Right lobe of liver (tissue), 6 donors: ENCODE measurements at regions not wholly inside any gene's neighbourhood (a gene's known extent, or its start where the extent isn't known, plus 50 kb on each side); places are given as distances from the start of the nearest gene placed in this dataset.
A peak's percentile ranks its signal among the peaks of the same experiment; 100 is the strongest.

Experiments
- ATAC-seq, 4 donors: fragments of 200-7000 bp; cut with Tn5 transposase; one replicate each; pipeline ENCODE4 v1.9.1; 2020; ENCODE audit warnings: mild to moderate bottlenecking in 4 of 4, moderate library complexity in 4 of 4
- DNase-seq, 3 donors: peaks; one replicate each; pipeline ENCODE4 v3.0.0-alpha.2; 2020
- H3K27ac ChIP-seq, 3 donors: fragments of 200-600 bp; one replicate each; pipeline ENCODE4 v1.8.0; 2022
- H3K27me3 ChIP-seq, 2 donors: fragments of 200-600 bp; one replicate each; pipeline ENCODE4 v1.8.0; 2022
- H3K36me3 ChIP-seq, 4 donors: fragments of 200-600 bp; sonication (generic) in 1 of 4; one replicate each; pipeline versions ENCODE4 v1.5.1 to v1.8.0; 2017 to 2022; ENCODE audit warnings: control low read depth in 1 of 4
- H3K4me1 ChIP-seq, 4 donors: fragments of 200-600 bp; sonication (generic) in 1 of 4; one replicate each; pipeline versions ENCODE4 v1.5.1 to v1.8.0; 2017 to 2022; ENCODE audit warnings: control low read depth in 1 of 4
- H3K4me3 ChIP-seq, 3 donors: fragments of 200-600 bp; one replicate each; pipeline ENCODE4 v1.8.0; 2022
- H3K9me3 ChIP-seq, 4 donors: fragments of 200-600 bp; sonication (generic) in 1 of 4; one replicate each; pipeline versions ENCODE4 v1.5.1 to v1.8.0; 2017 to 2022; ENCODE audit warnings: control low read depth in 1 of 4
- CTCF ChIP-seq, 4 donors: fragments of 200-600 bp in 3 of 4; fragments of 450-650 bp in 1 of 4; IDR thresholded peaks; one replicate each; pipeline versions ENCODE4 v1.5.1 to v1.8.0; 2016 to 2022; ENCODE audit warnings: antibody characterized with exemption in 4 of 4, mild to moderate bottlenecking in 2 of 4
- POLR2A ChIP-seq: fragments of 450-650 bp; IDR thresholded peaks from one replicate; pipeline ENCODE4 v1.6.1; 2017; ENCODE audit warnings: antibody characterized with exemption, mild to moderate bottlenecking
- WGBS: methylation state at CpG from one replicate; pipeline ENCODE4 v1.1.6; 2018; ENCODE audit warnings: low coverage, low lambda C conversion rate; ENCODE audit not compliant: insufficient coverage; ENCODE audit errors: missing lambda C conversion rate; 5-methylcytosine and 5-hydroxymethylcytosine counted together
- intact Hi-C, 2 donors: fragments of 100-400 bp; cut with DNase I; formaldehyde crosslinking; loops; one replicate each; pipeline versions ENCODE4 v1.11.2 to v1.14.1; 2022
- donor health status: DM: no; HTN: yes; CAD: no.
- donor health status: DM: no; HTN: no; CAD: no.
- donor health status: DM: no; HTN: no; CAD: no.
- donor health status: DM: no; HTN: yes; CAD: no.
- donor health status: DM: no; HTN: yes; CAD: no.

- intact Hi-C loops: no loop called here
- DNase-seq (peak in 1 of 3 donors; percentile 12), ATAC-seq (no peak)
- Histone ChIP-seq H3K27me3 (no peaks in the 10 kb centered on the region), H3K4me1 (no peaks in the 10 kb centered on the region), H3K4me3 (no peak overlapping the region), H3K27ac (no peak overlapping the region), H3K36me3 (no peaks in the 10 kb centered on the region), H3K9me3 (no peaks in the 10 kb centered on the region)
- 50% methylated on average over 2 of the region's 6 CpGs for WGBS
- TF ChIP-seq POLR2A: no peak
- TF ChIP-seq CTCF (IDR thresholded peaks at IDR 0.05): no peak
Observed at GRCh38 chr5:2901096-2901495, 149.6 kb upstream of the IRX2 start.

GRCh38 chr5:2900360-2900759 is 148.9 kb upstream of the IRX2 start:
- TF ChIP-seq POLR2A: no peak
- TF ChIP-seq CTCF (IDR thresholded peaks at IDR 0.05): no peak
- Histone ChIP-seq H3K4me1 (no peaks in the 10 kb centered on the region), H3K9me3 (no peaks in the 10 kb centered on the region), H3K4me3 (no peak overlapping the region), H3K27me3 (no peaks in the 10 kb centered on the region), H3K36me3 (no peaks in the 10 kb centered on the region), H3K27ac (no peak overlapping the region)
- ATAC-seq: no peak
- intact Hi-C loops: no loop called here
- peak in 1 of 3 donors; percentile 7 for DNase-seq

GRCh38 chr5:2899311-2899710 is 147.8 kb upstream of the IRX2 start:
- H3K27ac ChIP-seq: no peak overlapping the region
- no peaks in the 10 kb centered on the region for H3K4me1 ChIP-seq
- intact Hi-C loops: no loop called here
- no peaks in the 10 kb centered on the region for H3K36me3 ChIP-seq
- WGBS: 48% methylated on average over 5 of the region's 9 CpGs
- TF ChIP-seq POLR2A: no peak
- TF ChIP-seq CTCF (IDR thresholded peaks at IDR 0.05): no peak
- H3K27me3 ChIP-seq: no peaks in the 10 kb centered on the region
- H3K9me3 ChIP-seq: no peaks in the 10 kb centered on the region
- no peak overlapping the region for H3K4me3 ChIP-seq
- peak in 1 of 3 donors; percentile 28 for DNase-seq
- no peak for ATAC-seq

GRCh38 chr5:2898661-2899060 is 147.2 kb upstream of the IRX2 start:
- Histone ChIP-seq H3K27me3 (no peaks in the 10 kb centered on the region), H3K4me3 (no peak overlapping the region), H3K36me3 (no peaks in the 10 kb centered on the region), H3K9me3 (no peaks in the 10 kb centered on the region), H3K27ac (no peak overlapping the region), H3K4me1 (no peaks in the 10 kb centered on the region)
- intact Hi-C loops: no loop called here
- DNase-seq (peak in 1 of 3 donors; percentile 19), ATAC-seq (no peak)
- WGBS: 70% methylated on average over 2 of the region's 5 CpGs
- TF ChIP-seq POLR2A: no peak
- no peak for TF ChIP-seq CTCF (IDR thresholded peaks at IDR 0.05)

DNA sequence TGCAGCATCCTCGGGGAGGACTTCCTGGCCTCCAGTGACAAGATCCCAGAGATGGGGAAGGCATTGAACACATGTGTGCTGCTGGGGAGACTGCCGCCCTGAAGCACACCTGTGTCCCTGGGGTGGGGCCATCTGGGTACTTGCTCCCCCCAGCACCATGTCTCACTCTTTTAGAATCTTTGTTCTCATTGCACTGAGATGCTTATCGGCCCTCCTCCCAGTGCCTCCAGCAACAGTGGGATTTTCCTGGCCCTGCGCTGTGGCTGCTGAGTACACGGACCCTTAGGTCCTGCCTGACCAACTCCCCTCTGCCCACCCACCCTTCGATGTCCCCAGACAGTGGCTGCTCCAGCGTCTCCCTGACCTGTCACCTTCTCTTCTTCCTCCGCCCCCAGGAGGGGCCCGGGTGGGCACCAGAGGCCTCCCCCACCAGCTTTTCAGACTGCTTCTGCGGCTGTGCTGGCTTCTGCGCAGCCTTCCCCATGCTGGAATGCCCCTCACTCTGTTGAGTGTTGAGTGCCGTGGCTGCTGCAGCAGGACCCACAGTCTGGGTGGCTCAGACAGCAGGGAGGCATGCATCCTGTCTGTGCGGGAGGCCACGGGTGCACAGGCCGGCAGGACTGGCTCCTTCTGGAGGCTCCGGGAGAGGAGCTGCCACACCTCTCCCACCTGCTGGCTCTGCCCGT is 145.9 kb upstream of the IRX2 start:
- no peaks in the 10 kb centered on the region for H3K27me3 ChIP-seq
- ATAC-seq (peak in 1 of 4 donors; percentile 22), DNase-seq (peak in 1 of 3 donors; percentile 24)
- no peaks in the 10 kb centered on the region for H3K4me1 ChIP-seq
- no peaks in the 10 kb centered on the region for H3K36me3 ChIP-seq
- intact Hi-C loops: no loop called here
- TF ChIP-seq POLR2A (no peak), CTCF (IDR thresholded peaks at IDR 0.05) (no peak)
- no peaks in the 10 kb centered on the region for H3K9me3 ChIP-seq
- 71% methylated on average over 8 of the region's 17 CpGs for WGBS
- H3K27ac ChIP-seq: no peak overlapping the region
- no peak overlapping the region for H3K4me3 ChIP-seq
